GM12878 (cell line): ENCODE measurements at regions not wholly inside any gene's neighbourhood (a gene's known extent, or its start where the extent isn't known, plus 50 kb on each side); places are given as distances from the start of the nearest gene placed in this dataset.

ENCODE experiments used
- CHD2 ChIP-seq: IDR thresholded peaks from 2 replicates; pipeline ENCODE4 v1.6.1; 2011; ENCODE audit warnings: low read depth, low read length, improper control_type of control experiment, borderline replicate concordance
- IRF4 ChIP-seq: IDR thresholded peaks from 2 replicates; pipeline ENCODE4 v1.6.1; 2011; ENCODE audit warnings: low read depth, low read length
- RBBP5 ChIP-seq: fragments of 200-600 bp; sonication (generic); conservative IDR thresholded peaks from 2 replicates; pipeline ENCODE4 v1.6.1; 2016
- TF ChIP-seq, protein P1 (sequence below), 3 experiments: IDR thresholded peaks in 2 of 3; conservative IDR thresholded peaks in 1 of 3; 2 replicates each; pipeline ENCODE4 v1.5.1; 2011; ENCODE audit warnings: low read depth in 3 of 3, low read length in 3 of 3, mild to moderate bottlenecking in 3 of 3, control low read depth in 2 of 3, moderate library complexity in 2 of 3, inconsistent platforms in 1 of 3, mixed read lengths in 1 of 3; ENCODE audit not compliant: control insufficient read depth in 2 of 3, insufficient read depth in 1 of 3; ENCODE audit errors: extremely low read depth in 1 of 3
- TF ChIP-seq, protein P2 (sequence below): IDR thresholded peaks from 2 replicates; pipeline ENCODE4 v1.6.1; 2012; ENCODE audit warnings: mild to moderate bottlenecking, low read depth, low read length

DNA sequence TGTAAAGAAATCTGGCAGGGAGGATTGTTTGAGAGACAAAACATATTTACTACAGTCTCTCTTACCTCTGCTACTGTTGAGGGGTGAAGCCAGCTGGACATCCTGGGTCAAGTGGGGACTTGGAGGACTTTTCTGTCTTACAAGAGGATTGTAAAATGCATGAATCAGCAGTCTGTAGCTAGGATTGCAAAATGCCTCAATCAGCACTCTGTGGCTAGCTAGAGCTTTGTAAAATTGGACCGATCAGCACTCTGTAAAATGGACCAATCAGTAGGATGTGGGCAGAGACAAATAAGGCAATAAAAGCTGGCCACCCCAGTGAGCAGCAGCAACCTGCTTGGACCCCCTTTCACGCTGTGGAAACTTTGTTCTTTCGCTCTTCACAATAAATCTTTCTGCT, 995.8 kb upstream of the CDH6 start:
- TF ChIP-seq, protein P1, sequence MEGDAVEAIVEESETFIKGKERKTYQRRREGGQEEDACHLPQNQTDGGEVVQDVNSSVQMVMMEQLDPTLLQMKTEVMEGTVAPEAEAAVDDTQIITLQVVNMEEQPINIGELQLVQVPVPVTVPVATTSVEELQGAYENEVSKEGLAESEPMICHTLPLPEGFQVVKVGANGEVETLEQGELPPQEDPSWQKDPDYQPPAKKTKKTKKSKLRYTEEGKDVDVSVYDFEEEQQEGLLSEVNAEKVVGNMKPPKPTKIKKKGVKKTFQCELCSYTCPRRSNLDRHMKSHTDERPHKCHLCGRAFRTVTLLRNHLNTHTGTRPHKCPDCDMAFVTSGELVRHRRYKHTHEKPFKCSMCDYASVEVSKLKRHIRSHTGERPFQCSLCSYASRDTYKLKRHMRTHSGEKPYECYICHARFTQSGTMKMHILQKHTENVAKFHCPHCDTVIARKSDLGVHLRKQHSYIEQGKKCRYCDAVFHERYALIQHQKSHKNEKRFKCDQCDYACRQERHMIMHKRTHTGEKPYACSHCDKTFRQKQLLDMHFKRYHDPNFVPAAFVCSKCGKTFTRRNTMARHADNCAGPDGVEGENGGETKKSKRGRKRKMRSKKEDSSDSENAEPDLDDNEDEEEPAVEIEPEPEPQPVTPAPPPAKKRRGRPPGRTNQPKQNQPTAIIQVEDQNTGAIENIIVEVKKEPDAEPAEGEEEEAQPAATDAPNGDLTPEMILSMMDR (IDR thresholded peaks at IDR 0.05 in 2 of 3, conservative IDR thresholded peaks at IDR 0.05 in 1 of 3; ENCODE audit: control insufficient read depth in 2 of 3, extremely low read depth in 1 of 3, insufficient read depth in 1 of 3, low read depth in 3 of 3, low read length in 3 of 3) = no peak
- no peak for TF ChIP-seq IRF4
- TF ChIP-seq, protein P2, sequence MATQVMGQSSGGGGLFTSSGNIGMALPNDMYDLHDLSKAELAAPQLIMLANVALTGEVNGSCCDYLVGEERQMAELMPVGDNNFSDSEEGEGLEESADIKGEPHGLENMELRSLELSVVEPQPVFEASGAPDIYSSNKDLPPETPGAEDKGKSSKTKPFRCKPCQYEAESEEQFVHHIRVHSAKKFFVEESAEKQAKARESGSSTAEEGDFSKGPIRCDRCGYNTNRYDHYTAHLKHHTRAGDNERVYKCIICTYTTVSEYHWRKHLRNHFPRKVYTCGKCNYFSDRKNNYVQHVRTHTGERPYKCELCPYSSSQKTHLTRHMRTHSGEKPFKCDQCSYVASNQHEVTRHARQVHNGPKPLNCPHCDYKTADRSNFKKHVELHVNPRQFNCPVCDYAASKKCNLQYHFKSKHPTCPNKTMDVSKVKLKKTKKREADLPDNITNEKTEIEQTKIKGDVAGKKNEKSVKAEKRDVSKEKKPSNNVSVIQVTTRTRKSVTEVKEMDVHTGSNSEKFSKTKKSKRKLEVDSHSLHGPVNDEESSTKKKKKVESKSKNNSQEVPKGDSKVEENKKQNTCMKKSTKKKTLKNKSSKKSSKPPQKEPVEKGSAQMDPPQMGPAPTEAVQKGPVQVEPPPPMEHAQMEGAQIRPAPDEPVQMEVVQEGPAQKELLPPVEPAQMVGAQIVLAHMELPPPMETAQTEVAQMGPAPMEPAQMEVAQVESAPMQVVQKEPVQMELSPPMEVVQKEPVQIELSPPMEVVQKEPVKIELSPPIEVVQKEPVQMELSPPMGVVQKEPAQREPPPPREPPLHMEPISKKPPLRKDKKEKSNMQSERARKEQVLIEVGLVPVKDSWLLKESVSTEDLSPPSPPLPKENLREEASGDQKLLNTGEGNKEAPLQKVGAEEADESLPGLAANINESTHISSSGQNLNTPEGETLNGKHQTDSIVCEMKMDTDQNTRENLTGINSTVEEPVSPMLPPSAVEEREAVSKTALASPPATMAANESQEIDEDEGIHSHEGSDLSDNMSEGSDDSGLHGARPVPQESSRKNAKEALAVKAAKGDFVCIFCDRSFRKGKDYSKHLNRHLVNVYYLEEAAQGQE = no peak
- TF ChIP-seq CHD2 = no peak
- no peak for TF ChIP-seq RBBP5
